K562 (cell line): ENCODE measurements at regions not wholly inside any gene's neighbourhood (a gene's known extent, or its start where the extent isn't known, plus 50 kb on each side); places are given as distances from the start of the nearest gene placed in this dataset.

ENCODE experiments used
- FOXK2 ChIP-seq, 2 experiments: fragments of 450-650 bp; IDR thresholded peaks in 1 of 2; conservative IDR thresholded peaks in 1 of 2; 2 replicates each; pipeline ENCODE4 v1.6.1; 2016; ENCODE audit warnings: low read depth in 2 of 2, mild to moderate bottlenecking in 1 of 2
- MAFG ChIP-seq: fragments of 450-650 bp; conservative IDR thresholded peaks from 2 replicates; pipeline ENCODE4 v1.6.1; 2016; ENCODE audit warnings: missing genetic modification characterization, missing compliant biosample characterization
- NFYB ChIP-seq: IDR thresholded peaks from 2 replicates; pipeline ENCODE4 v1.6.1; 2011; ENCODE audit warnings: mild to moderate bottlenecking, moderate library complexity; ENCODE audit not compliant: insufficient read length; ENCODE audit errors: extremely low read depth
- POLR2A ChIP-seq: fragments of 450-650 bp; conservative IDR thresholded peaks from 2 replicates; pipeline ENCODE4 v1.6.1; 2016
- SRF ChIP-seq, 2 experiments: fragments of 250-450, 450-650 bp in 1 of 2; sonication (Bioruptor Pico) in 1 of 2; sonication (generic) in 1 of 2; formaldehyde crosslinking; IDR thresholded peaks; 2 replicates each; pipeline versions ENCODE4 v1.5.0 to v1.5.1; 2020 to 2022; ENCODE audit warnings: mild to moderate bottlenecking in 1 of 2, missing genetic modification reagents in 1 of 2
- TF ChIP-seq, protein P1 (sequence below), 3 experiments: IDR thresholded peaks in 2 of 3; conservative IDR thresholded peaks in 1 of 3; 2 replicates each; pipeline ENCODE4 v1.5.1; 2011 to 2012; ENCODE audit warnings: low read length in 3 of 3, mild to moderate bottlenecking in 3 of 3, control low read depth in 2 of 3, improper control_type of control experiment in 1 of 3, inconsistent platforms in 1 of 3, low read depth in 1 of 3, mixed read lengths in 1 of 3, moderate library complexity in 1 of 3; ENCODE audit not compliant: insufficient read depth in 2 of 3
- TF ChIP-seq, protein P2 (sequence below): sonication (generic); formaldehyde crosslinking; IDR thresholded peaks from 2 replicates; pipeline ENCODE4 v1.8.1; 2023; ENCODE audit warnings: missing genetic modification reagents, mild to moderate bottlenecking, borderline replicate concordance

DNA sequence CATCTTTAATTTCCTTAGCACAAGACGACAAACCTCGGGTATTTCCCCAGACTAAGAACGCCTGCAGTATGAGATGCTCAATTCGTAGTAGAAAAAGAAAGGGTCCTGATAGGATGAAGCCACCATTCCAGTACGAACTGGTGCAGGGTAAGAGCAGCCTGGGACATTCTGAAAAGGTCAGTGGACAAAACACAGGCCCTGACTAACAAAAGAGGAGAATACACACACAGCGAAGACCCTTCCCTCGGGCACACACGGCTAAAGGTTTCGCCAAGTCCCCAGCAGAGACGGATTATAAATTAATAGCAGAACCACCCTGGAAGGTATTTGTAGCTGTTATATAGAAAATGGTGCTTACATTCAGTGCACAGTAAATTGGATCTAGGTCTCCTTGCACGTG is 137.6 kb downstream of the SKIDA1 start:
- TF ChIP-seq POLR2A (no peak), NFYB (no peak), MAFG (no peak), SRF (CRISPR knock-in tag; IDR thresholded peaks at IDR 0.05) (no peak), FOXK2 (conservative IDR thresholded peaks at IDR 0.05 in 1 of 2, IDR thresholded peaks at IDR 0.05 in 1 of 2; ENCODE audit: low read depth in 2 of 2) (no peak)
- TF ChIP-seq, protein P1, sequence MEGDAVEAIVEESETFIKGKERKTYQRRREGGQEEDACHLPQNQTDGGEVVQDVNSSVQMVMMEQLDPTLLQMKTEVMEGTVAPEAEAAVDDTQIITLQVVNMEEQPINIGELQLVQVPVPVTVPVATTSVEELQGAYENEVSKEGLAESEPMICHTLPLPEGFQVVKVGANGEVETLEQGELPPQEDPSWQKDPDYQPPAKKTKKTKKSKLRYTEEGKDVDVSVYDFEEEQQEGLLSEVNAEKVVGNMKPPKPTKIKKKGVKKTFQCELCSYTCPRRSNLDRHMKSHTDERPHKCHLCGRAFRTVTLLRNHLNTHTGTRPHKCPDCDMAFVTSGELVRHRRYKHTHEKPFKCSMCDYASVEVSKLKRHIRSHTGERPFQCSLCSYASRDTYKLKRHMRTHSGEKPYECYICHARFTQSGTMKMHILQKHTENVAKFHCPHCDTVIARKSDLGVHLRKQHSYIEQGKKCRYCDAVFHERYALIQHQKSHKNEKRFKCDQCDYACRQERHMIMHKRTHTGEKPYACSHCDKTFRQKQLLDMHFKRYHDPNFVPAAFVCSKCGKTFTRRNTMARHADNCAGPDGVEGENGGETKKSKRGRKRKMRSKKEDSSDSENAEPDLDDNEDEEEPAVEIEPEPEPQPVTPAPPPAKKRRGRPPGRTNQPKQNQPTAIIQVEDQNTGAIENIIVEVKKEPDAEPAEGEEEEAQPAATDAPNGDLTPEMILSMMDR (IDR thresholded peaks at IDR 0.05 in 2 of 3, conservative IDR thresholded peaks at IDR 0.05 in 1 of 3; ENCODE audit: insufficient read depth in 2 of 3, low read depth in 1 of 3, low read length in 3 of 3) = no peak
- TF ChIP-seq, protein P2, sequence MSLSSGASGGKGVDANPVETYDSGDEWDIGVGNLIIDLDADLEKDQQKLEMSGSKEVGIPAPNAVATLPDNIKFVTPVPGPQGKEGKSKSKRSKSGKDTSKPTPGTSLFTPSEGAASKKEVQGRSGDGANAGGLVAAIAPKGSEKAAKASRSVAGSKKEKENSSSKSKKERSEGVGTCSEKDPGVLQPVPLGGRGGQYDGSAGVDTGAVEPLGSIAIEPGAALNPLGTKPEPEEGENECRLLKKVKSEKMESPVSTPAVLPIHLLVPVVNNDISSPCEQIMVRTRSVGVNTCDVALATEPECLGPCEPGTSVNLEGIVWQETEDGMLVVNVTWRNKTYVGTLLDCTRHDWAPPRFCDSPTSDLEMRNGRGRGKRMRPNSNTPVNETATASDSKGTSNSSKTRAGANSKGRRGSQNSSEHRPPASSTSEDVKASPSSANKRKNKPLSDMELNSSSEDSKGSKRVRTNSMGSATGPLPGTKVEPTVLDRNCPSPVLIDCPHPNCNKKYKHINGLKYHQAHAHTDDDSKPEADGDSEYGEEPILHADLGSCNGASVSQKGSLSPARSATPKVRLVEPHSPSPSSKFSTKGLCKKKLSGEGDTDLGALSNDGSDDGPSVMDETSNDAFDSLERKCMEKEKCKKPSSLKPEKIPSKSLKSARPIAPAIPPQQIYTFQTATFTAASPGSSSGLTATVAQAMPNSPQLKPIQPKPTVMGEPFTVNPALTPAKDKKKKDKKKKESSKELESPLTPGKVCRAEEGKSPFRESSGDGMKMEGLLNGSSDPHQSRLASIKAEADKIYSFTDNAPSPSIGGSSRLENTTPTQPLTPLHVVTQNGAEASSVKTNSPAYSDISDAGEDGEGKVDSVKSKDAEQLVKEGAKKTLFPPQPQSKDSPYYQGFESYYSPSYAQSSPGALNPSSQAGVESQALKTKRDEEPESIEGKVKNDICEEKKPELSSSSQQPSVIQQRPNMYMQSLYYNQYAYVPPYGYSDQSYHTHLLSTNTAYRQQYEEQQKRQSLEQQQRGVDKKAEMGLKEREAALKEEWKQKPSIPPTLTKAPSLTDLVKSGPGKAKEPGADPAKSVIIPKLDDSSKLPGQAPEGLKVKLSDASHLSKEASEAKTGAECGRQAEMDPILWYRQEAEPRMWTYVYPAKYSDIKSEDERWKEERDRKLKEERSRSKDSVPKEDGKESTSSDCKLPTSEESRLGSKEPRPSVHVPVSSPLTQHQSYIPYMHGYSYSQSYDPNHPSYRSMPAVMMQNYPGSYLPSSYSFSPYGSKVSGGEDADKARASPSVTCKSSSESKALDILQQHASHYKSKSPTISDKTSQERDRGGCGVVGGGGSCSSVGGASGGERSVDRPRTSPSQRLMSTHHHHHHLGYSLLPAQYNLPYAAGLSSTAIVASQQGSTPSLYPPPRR (CRISPR knock-in tag) = no peak
